HEK293 (cell line): ENCODE measurements at regions not wholly inside any gene's neighbourhood (a gene's known extent, or its start where the extent isn't known, plus 50 kb on each side); places are given as distances from the start of the nearest gene placed in this dataset.

ENCODE experiments used
- CTCF ChIP-seq: fragments of 450-650 bp; formaldehyde crosslinking; IDR thresholded peaks from 2 replicates; pipeline ENCODE4 v1.5.1; 2016; ENCODE audit warnings: missing biosample characterization, missing genetic modification characterization
- KLF1 ChIP-seq: fragments of 450-650 bp; formaldehyde crosslinking; IDR thresholded peaks from 2 replicates; pipeline ENCODE4 v1.5.1; 2016; ENCODE audit warnings: missing biosample characterization, missing genetic modification characterization
- OVOL3 ChIP-seq: fragments of 450-650 bp; formaldehyde crosslinking; IDR thresholded peaks from 2 replicates; pipeline ENCODE4 v1.5.1; 2016; ENCODE audit warnings: missing biosample characterization, missing genetic modification characterization
- REST ChIP-seq: fragments of 450-650 bp; formaldehyde crosslinking; IDR thresholded peaks from 2 replicates; pipeline ENCODE4 v1.5.1; 2016; ENCODE audit warnings: missing biosample characterization, missing genetic modification characterization
- TCF7L2 ChIP-seq: IDR thresholded peaks from 2 replicates; pipeline ENCODE4 v1.6.1; 2011; ENCODE audit warnings: low read depth, mild to moderate bottlenecking, inconsistent platforms, low read length, moderate library complexity, borderline replicate concordance
- ZBTB49 ChIP-seq: fragments of 450-650 bp; formaldehyde crosslinking; IDR thresholded peaks from 2 replicates; pipeline ENCODE4 v1.5.1; 2016; ENCODE audit warnings: missing biosample characterization, missing genetic modification characterization, low read depth
- ZEB2 ChIP-seq: fragments of 450-650 bp; formaldehyde crosslinking; IDR thresholded peaks from 2 replicates; pipeline ENCODE4 v1.5.1; 2016; ENCODE audit warnings: missing biosample characterization, missing genetic modification characterization
- ZNF133 ChIP-seq: fragments of 450-650 bp; formaldehyde crosslinking; IDR thresholded peaks from 2 replicates; pipeline ENCODE4 v1.5.1; 2016; ENCODE audit warnings: missing biosample characterization, missing genetic modification characterization
- ZNF747 ChIP-seq: fragments of 450-650 bp; formaldehyde crosslinking; IDR thresholded peaks from 2 replicates; pipeline ENCODE4 v1.5.1; 2016; ENCODE audit warnings: missing biosample characterization, missing genetic modification characterization
- ZXDB ChIP-seq: fragments of 450-650 bp; formaldehyde crosslinking; IDR thresholded peaks from 2 replicates; pipeline ENCODE4 v1.5.1; 2016; ENCODE audit warnings: missing biosample characterization, missing genetic modification characterization

- TF ChIP-seq CTCF (tag by site-specific recombination) (no peak), REST (tag by site-specific recombination) (no peak), ZNF747 (tag by site-specific recombination) (no peak), OVOL3 (tag by site-specific recombination) (no peak), ZNF133 (tag by site-specific recombination) (no peak), TCF7L2 (no peak), ZEB2 (tag by site-specific recombination) (no peak), ZXDB (tag by site-specific recombination) (no peak), ZBTB49 (tag by site-specific recombination) (no peak), KLF1 (tag by site-specific recombination) (no peak)
Measured at GRCh38 chr5:92553326-92553725, 1027.7 kb downstream of the NR2F1-AS1 start.
